HG03159 (cell line): ENCODE measurements at regions not wholly inside any gene's neighbourhood (a gene's known extent, or its start where the extent isn't known, plus 50 kb on each side); places are given as distances from the start of the nearest gene placed in this dataset.

ENCODE experiments used
- ATAC-seq: cut with Tn5 transposase; IDR thresholded peaks from one replicate; pipeline ENCODE4 v1.9.1; 2021; ENCODE audit warnings: mild to moderate bottlenecking, moderate library complexity; ENCODE audit not compliant: unreplicated experiment

DNA sequence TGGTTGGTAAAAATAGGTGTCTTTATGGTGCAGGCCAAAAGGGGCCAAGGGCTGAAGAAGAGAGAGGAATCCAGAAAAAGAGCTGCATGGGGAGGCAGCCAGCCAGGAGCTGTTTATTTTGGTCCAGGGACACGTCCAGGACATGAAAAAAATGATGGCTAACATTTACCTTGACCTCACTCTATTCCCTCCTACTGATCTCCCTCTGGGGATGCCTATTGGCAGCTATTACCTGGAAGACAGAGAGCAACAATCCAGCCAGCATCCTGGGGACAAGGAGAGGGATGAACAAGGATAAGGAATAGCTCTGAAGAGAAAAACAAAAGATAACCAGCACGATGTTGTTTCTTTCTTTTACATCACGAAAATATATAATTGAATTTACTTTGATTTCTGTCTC, 1599.6 kb downstream of the SLITRK5 start:
- no peak for ATAC-seq

GRCh38 chr13:89279374-89279773, 1608.2 kb downstream of the SLITRK5 start:
- ATAC-seq, result no peak

DNA sequence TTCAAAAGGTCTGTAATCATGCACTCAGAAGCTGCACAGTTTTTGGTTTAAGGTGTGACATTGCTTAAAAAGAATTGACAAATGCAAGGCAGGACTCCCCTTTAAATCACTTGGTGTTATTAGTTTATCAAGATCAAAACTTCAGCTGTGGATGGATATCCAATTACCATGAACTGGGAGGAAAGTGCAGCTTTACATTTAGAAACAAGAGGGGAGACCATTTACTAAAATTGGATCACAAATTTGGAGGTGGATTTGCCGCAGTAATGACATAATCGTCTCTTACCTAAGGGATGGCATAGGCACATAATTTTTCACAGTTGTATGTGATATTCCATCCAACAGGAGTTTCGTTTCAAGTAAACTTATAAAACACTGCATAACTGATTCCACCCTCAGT, 1610.2 kb downstream of the SLITRK5 start:
- ATAC-seq, result no peak

DNA sequence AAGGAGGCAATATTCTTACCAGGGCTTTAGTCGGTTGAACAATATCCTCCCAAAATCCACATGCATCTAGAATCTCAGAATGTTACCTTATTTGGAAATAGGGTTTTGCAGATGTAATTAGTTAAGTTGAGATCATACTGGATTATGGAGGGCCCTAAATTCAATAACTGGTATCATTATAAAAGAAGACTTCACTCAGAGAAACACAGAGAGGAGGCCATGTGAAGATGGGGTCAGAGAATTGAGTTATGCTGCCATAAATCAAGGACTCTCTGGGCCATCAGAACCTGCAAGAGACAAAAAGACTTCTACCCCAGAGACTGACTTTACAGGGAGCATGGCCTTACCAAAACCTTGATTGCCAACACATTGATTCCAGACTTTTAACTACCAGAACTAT, 1611.1 kb downstream of the SLITRK5 start:
- no peak for ATAC-seq

DNA sequence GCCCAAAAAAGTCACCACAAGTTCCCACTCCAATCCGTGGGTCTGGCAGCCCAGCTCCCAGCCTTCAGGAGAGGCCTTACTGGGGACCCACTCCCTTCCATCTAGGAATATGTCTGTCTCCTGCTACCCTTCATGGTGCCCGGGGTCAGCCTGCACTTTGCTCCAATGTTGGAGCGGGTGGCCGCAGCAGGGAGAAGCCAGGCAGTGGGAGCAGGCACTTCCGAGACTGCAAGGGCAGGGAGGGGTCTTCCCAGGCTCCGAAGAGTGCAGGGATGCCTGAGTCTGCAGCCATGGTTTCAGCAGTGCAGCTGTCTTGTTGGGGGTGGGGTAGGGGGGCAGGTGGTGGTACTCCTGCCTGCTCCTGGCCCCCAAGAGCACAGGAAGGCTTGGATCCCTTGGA, 1616.2 kb downstream of the SLITRK5 start:
- no peak for ATAC-seq

DNA sequence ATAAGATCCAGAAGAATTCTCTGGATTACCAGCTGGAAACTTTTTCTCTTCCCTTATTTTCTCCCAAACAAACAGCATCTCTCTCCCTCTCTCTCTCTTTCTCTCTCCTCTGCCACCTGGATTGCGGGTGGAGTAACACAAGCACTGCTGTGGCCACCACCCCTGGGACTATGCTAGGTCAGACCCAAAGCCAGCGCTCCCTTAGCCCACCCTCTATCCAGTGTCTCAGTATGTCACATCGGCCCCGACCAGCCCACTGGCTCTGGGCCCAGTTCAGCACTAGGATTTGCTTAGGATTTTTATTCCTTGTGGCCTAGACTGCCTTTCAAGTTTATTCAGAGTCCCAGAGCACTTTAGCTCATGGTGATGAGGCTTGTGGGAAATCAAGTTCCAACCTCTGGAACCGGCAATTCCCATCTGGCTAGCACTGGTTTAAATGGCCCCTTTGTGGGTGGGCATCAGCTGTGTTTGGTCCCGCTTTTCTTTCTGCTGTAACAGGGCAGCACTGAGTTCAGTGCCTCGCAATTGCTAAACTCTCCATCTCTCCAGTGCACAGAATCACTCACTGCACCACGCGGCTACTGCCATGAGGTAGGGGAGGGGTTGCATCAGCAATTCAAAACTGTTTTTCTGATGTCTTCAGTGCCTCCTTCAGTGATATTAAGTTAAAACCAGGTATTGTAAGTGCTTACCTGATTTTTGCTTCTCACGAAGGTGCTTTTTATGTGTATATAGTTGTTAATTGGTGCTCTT, 1623.1 kb downstream of the SLITRK5 start:
- ATAC-seq, result no peak

- no peak for ATAC-seq
These were observed 1636.1 kb downstream of the SLITRK5 start for GRCh38 chr13:89307278-89307677.

DNA sequence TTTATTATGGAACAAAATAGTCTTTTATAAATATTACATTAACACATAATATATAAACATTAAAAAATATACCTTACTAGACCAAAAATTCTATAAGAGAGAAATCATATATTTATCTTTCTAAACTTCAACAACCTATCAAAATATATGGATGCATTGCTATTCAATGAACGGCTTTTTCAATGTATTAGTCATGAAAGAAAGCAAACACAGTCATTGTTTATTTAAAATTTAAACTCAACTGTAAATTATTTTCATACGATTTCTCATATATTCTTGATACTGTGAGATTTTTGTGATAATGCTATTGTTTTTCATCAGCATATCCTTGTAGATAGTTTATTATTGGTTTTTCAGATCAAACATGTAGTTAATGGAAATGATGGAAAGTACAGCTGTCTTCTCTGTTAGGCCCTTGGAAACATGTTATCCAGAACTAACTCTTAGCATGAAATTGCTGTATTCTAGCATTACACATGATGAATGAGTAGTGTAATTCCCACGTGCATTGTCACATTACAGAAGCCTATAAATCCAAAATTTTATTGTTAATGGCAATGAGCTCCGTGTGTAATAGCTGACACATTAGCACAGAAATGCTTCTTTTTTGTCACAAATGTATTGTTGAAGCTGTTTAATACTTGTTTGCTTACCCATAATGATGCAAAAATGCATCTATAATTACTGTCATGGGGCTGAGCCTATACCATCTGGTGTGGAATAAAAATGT, 1639.9 kb downstream of the SLITRK5 start:
- ATAC-seq, result no peak

GRCh38 chr13:89315287-89315686, 1644.1 kb downstream of the SLITRK5 start:
- no peak for ATAC-seq

- ATAC-seq, result no peak
These were observed 1651.3 kb downstream of the SLITRK5 start for GRCh38 chr13:89322466-89322865.

DNA sequence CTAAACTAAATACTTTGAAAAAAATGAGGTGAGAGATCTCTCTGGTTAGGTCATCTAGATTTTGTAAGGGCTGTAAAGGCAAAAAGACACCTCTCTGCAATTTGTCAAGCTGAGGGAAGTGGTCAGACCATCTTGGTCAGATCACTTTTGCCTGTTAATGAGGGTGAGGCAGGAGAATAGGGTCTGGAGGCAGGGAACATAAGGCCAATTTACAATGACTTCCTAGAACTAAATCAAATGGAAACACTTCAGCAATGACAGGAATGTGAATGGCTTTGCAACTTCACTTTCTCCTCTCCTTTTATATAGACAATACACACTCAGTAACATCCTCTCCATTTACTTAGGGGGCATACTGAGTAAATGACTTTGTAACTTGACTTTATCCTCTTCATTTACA, 1653.4 kb downstream of the SLITRK5 start:
- no peak for ATAC-seq

DNA sequence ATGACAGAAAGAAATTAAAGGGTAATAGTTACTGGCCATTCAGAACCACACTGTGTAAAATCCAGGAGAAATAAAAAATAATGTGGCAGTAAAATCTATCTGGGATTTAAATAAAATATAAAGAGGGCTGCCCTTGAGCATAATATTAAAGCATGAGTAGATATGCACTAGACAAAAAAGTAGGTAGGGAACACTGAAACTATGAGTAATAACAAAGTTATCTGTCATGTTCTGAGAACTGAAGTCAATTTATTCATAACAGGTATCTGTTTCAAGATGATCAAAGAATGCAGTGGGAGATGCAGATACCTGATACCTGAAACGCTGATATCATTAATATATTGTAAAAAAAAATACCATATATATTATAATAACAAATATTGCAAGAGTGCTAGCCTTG, 1672.0 kb downstream of the SLITRK5 start:
- ATAC-seq, result no peak

GRCh38 chr13:89352384-89352783, 1681.2 kb downstream of the SLITRK5 start:
- ATAC-seq, result no peak

DNA sequence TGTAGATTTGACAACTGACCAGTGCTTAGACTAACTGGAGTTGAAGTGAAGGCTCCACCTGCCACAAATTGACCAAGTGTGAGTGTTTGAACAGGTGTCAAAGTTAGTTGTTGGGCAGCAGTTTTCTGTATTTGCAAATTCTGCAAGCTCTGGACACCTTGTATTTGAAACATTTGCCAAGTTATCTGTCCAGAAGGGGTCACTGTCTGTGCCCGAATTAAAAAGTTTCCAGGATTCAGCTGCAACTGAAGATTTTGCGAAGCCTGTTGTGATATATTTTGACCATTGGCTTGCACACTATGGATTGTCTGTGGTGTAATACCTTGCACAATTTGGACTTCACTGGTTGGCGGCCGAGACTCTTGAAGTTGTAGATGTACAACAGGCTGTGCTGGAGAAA, 1690.7 kb downstream of the SLITRK5 start:
- ATAC-seq, result no peak

- ATAC-seq, result no peak
These were observed 1692.0 kb downstream of the SLITRK5 start for GRCh38 chr13:89363144-89363543.

- no peak for ATAC-seq
These were observed 1701.0 kb downstream of the SLITRK5 start for GRCh38 chr13:89372193-89372592.

DNA sequence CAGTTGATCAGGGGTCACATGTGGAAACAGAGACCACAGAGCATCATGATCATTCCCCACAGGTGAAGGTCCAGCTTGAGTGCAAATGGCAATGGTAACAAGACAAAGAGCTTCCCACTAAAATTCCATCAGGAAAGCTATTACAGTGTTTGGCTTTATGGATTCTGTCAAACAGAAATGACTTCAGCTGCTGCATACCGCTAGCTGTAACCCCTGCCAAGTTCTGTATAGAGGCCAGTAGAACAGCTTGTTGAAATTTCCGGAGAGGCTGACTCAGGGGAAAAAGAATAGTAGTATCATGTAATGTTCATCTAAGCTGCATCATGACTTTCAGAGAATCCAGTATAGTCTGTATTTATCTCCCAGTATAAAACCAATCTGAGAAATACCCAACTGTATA, 1704.7 kb downstream of the SLITRK5 start:
- no peak for ATAC-seq

GRCh38 chr13:89380101-89380500, 1708.9 kb downstream of the SLITRK5 start:
- ATAC-seq, result no peak

DNA sequence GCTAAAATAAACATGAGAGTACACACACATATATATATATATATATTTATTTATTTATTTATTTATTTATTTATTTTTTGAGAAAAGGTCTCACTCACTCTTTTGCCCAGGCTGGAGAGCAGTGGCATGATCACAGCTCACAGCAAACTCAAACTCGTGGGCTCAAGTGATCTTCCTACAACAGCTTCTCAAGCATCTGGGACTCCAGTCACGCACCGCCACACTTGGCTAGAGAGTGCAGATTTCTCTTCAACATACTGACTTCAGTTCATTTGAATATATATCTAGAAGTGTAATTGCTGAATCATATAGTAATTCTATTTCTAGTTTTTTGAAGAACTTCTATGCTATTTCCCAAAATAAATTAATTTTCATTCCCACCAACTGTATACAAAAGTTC, 1711.8 kb downstream of the SLITRK5 start:
- no peak for ATAC-seq

DNA sequence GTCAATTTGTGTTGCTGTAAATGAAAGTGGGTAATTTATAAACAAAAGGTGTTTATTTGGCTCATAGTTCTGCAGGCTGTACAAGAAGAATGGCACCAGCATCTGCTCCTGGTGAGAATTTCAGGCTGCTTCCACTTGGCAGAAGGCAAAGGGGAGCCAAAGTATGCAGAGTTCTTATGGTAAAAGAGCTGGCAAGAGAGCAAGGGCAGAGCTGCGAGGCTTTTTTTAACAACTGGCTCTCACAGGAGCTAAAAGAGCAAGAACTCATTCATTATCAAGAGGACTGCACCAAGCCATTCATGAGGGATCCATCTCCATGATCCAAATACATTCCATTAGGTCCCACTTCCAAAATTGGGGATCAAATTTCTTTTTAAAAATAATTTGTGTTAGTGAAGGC, 1712.7 kb downstream of the SLITRK5 start:
- ATAC-seq, result no peak

- no peak for ATAC-seq
These were observed 1722.7 kb downstream of the SLITRK5 start for GRCh38 chr13:89393758-89394304.

DNA sequence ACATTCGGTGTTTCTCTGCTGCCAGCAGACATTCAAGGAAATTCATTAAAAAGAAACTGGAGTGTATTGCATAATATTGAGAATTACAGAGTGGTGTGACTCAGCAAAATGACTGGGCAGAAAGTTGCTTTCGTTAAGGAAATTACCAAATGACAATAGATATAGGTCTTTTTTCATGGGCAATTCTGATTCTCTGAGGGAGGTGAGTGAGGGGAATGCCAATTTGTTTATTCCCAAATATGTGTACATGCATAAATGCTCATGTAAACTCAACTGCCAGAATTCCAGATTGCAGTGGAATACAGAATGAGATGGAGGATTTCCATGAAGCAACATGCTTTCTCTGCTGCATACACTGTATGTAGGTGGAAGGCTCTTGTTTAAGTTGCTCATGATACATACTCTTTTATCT, 1730.1 kb downstream of the SLITRK5 start:
- no peak for ATAC-seq
